Keratinocyte (primary cell): ENCODE measurements at regions not wholly inside any gene's neighbourhood (a gene's known extent, or its start where the extent isn't known, plus 50 kb on each side); places are given as distances from the start of the nearest gene placed in this dataset.

Source experiments
- DNase-seq: peaks from one replicate; pipeline ENCODE4 v3.0.0-alpha.2; 2011; ENCODE audit warnings: low read depth, missing footprints, low spot score
- FAIRE-seq: peaks from 2 replicates; lab custom pipeline; 2011; peaks lifted over from hg19 to GRCh38; lab: Jason Lieb, UNC
- H2AFZ ChIP-seq: 2 replicates; pipeline ENCODE4 v1.6.0; 2012; ENCODE audit warnings: low read length, control low read depth, inconsistent platforms; ENCODE audit not compliant: control insufficient read depth
- H3K27ac ChIP-seq: 2 replicates; pipeline ENCODE4 v1.5.1; 2011; ENCODE audit warnings: low read length; ENCODE audit not compliant: control insufficient read depth, insufficient read depth
- H3K27me3 ChIP-seq: 3 replicates; pipeline ENCODE4 v1.6.0; 2011; ENCODE audit warnings: low read length; ENCODE audit not compliant: control insufficient read depth, insufficient read depth; ENCODE audit errors: extremely low read depth
- H3K36me3 ChIP-seq, 2 experiments: 2 replicates in 1 of 2; 3 replicates in 1 of 2; pipeline ENCODE4 v1.5.1; 2011; ENCODE audit warnings: low read length in 2 of 2, mild to moderate bottlenecking in 1 of 2; ENCODE audit not compliant: control insufficient read depth in 2 of 2, insufficient read depth in 2 of 2; ENCODE audit errors: extremely low read depth in 1 of 2
- H3K4me1 ChIP-seq: 3 replicates; pipeline ENCODE4 v1.5.1; 2011; ENCODE audit warnings: low read length; ENCODE audit not compliant: control insufficient read depth, insufficient read depth; ENCODE audit errors: extremely low read depth
- H3K4me2 ChIP-seq: 3 replicates; pipeline ENCODE4 v1.6.0; 2011; ENCODE audit warnings: low read depth, low read length; ENCODE audit not compliant: control insufficient read depth, insufficient read depth; ENCODE audit errors: extremely low read depth
- H3K4me3 ChIP-seq, 3 experiments: fragments of 200-600 bp in 1 of 3; sonication (generic) in 1 of 3; 2 replicates in 2 of 3; 3 replicates in 1 of 3; pipeline ENCODE4 v1.5.1; 2011 to 2016; ENCODE audit warnings: low read length in 3 of 3, mild to moderate bottlenecking in 3 of 3, control low read depth in 2 of 3, inconsistent platforms in 1 of 3, low read depth in 1 of 3, mixed read lengths in 1 of 3, mixed run types in 1 of 3, moderate library complexity in 1 of 3; ENCODE audit not compliant: control insufficient read depth in 2 of 3, insufficient read depth in 2 of 3; ENCODE audit errors: extremely low read depth in 1 of 3
- H3K79me2 ChIP-seq: 2 replicates; pipeline ENCODE4 v1.6.0; 2012; ENCODE audit warnings: low read length; ENCODE audit not compliant: control insufficient read depth, insufficient read depth
- H3K9ac ChIP-seq: 3 replicates; pipeline ENCODE4 v1.6.0; 2011; ENCODE audit warnings: low read length; ENCODE audit not compliant: control insufficient read depth, insufficient read depth; ENCODE audit errors: extremely low read depth
- H3K9me1 ChIP-seq: 3 replicates; pipeline ENCODE4 v1.6.0; 2011; ENCODE audit warnings: low read length; ENCODE audit not compliant: control insufficient read depth, insufficient read depth; ENCODE audit errors: extremely low read depth
- H3K9me3 ChIP-seq: 2 replicates; pipeline ENCODE4 v1.5.1; 2012; ENCODE audit warnings: low read depth, low read length; ENCODE audit not compliant: control insufficient read depth
- H4K20me1 ChIP-seq: 3 replicates; pipeline ENCODE4 v1.6.0; 2011; ENCODE audit warnings: low read length; ENCODE audit not compliant: control insufficient read depth, insufficient read depth; ENCODE audit errors: extremely low read depth
- EZH2 ChIP-seq: IDR thresholded peaks from one replicate; pipeline ENCODE4 v1.6.1; 2012; ENCODE audit warnings: inconsistent platforms, mild to moderate bottlenecking, low read length, moderate library complexity
- dilution Hi-C: fragments of 300-500 bp; cut with MboI; formaldehyde crosslinking; loops from one replicate; pipeline ENCODE4 v1.7.0; 2020; ENCODE audit warnings: low sequenced_read_pairs; ENCODE audit not compliant: extremely low pct_ligation_motif_present
- TF ChIP-seq, protein P1 (sequence below), 3 experiments: IDR thresholded peaks in 1 of 3; conservative IDR thresholded peaks in 1 of 3; optimal IDR thresholded peaks in 1 of 3; 2 replicates in 2 of 3; 3 replicates in 1 of 3; pipeline versions ENCODE3 to v1.5.1; 2011; ENCODE audit warnings: low read length in 3 of 3, mild to moderate bottlenecking in 3 of 3, moderate library complexity in 2 of 3, control low read depth in 1 of 3, inconsistent platforms in 1 of 3; ENCODE audit not compliant: insufficient read depth in 2 of 3; ENCODE audit errors: extremely low read depth in 1 of 3

- dilution Hi-C loops, result no loop called here
- Histone ChIP-seq H3K79me2 (no peaks in the 10 kb centered on the region), H4K20me1 (no peaks in the 10 kb centered on the region), H3K9me1 (no peaks in the 10 kb centered on the region), H3K9me3 (no peaks in the 10 kb centered on the region), H3K36me3 (no peaks in the 10 kb centered on the region), H3K4me1 (no peaks in the 10 kb centered on the region), H3K4me2 (no peak overlapping the region), H2AFZ (no peak overlapping the region), H3K27ac (no peak overlapping the region), H3K9ac (no peak overlapping the region), H3K27me3 (no peaks in the 10 kb centered on the region), H3K4me3 (no peak overlapping the region)
- DNase-seq (no peak), FAIRE-seq (no peak)
- TF ChIP-seq EZH2, result no peak
- TF ChIP-seq, protein P1, sequence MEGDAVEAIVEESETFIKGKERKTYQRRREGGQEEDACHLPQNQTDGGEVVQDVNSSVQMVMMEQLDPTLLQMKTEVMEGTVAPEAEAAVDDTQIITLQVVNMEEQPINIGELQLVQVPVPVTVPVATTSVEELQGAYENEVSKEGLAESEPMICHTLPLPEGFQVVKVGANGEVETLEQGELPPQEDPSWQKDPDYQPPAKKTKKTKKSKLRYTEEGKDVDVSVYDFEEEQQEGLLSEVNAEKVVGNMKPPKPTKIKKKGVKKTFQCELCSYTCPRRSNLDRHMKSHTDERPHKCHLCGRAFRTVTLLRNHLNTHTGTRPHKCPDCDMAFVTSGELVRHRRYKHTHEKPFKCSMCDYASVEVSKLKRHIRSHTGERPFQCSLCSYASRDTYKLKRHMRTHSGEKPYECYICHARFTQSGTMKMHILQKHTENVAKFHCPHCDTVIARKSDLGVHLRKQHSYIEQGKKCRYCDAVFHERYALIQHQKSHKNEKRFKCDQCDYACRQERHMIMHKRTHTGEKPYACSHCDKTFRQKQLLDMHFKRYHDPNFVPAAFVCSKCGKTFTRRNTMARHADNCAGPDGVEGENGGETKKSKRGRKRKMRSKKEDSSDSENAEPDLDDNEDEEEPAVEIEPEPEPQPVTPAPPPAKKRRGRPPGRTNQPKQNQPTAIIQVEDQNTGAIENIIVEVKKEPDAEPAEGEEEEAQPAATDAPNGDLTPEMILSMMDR (optimal IDR thresholded peaks at IDR 0.05 in 1 of 3, IDR thresholded peaks at IDR 0.05 in 1 of 3, conservative IDR thresholded peaks at IDR 0.05 in 1 of 3; ENCODE audit: extremely low read depth in 1 of 3, insufficient read depth in 2 of 3, low read length in 3 of 3), result no peak
Measured at GRCh38 chr6:6758546-6758914, 170.0 kb downstream of the LY86 start.

GRCh38 chr6:6758915-6759654, 170.6 kb downstream of the LY86 start:
- H3K9ac ChIP-seq, result no peak overlapping the region

More at GRCh38 chr6:6758915-6759654, 170.6 kb downstream of the LY86 start:
- Histone ChIP-seq H3K4me1 (no peaks in the 10 kb centered on the region), H2AFZ (no peak overlapping the region), H3K36me3 (no peaks in the 10 kb centered on the region), H3K27me3 (no peaks in the 10 kb centered on the region), H3K79me2 (no peaks in the 10 kb centered on the region), H4K20me1 (no peaks in the 10 kb centered on the region), H3K4me2 (no peak overlapping the region), H3K9me1 (no peaks in the 10 kb centered on the region), H3K4me3 (no peak overlapping the region), H3K27ac (no peak overlapping the region), H3K9me3 (no peaks in the 10 kb centered on the region)
- DNase-seq, result no peak
- dilution Hi-C loops, result no loop called here
- no peak for FAIRE-seq
- TF ChIP-seq, protein P1 (optimal IDR thresholded peaks at IDR 0.05 in 1 of 3, IDR thresholded peaks at IDR 0.05 in 1 of 3, conservative IDR thresholded peaks at IDR 0.05 in 1 of 3; ENCODE audit: extremely low read depth in 1 of 3, insufficient read depth in 2 of 3, low read length in 3 of 3), result peak; percentile 20 to 52 (median 40)
- no peak for TF ChIP-seq EZH2
